ENCODE measurements at regions not wholly inside any gene's neighbourhood (a gene's known extent, or its start where the extent isn't known, plus 50 kb on each side); places are given as distances from the start of the nearest gene placed in this dataset.

DNA sequence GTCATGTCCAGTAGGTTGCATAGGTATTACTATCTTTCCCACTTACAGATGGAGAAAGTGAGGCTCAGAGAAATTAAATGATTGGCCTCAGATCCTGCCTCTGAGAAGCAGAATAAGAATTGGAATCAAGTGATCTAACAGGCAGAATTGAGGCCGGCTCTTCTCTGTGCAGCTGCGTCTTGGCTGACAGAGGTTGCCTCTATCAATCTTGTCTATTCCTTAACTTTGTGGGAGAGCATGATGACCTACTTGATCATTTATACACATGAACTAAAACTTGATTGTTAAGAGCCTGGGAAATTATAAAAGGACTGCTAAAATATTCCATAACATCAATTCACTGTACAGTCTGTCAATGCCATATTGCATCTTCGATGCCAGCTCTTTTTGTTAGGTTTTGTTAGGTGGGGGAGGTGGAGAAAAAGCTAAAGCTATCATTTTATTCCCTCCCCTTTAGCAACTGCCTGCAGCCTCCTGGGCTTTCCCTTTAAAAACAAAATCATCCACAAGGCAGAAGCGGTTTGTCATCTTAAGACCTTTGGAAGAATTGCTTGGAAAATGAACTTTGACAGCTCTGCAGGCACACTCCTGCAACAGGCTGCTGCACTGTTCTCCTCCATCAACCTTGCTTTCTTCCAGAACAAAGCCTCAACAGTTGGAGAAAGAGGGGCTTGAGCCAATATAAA, 247.4 kb downstream of the SMARCA2 start:
- peaks cover 14% of the 10 kb centered on the region for H3K4me1 Mint-ChIP-seq (ENCODE audit: low read depth, unreplicated experiment)

DNA sequence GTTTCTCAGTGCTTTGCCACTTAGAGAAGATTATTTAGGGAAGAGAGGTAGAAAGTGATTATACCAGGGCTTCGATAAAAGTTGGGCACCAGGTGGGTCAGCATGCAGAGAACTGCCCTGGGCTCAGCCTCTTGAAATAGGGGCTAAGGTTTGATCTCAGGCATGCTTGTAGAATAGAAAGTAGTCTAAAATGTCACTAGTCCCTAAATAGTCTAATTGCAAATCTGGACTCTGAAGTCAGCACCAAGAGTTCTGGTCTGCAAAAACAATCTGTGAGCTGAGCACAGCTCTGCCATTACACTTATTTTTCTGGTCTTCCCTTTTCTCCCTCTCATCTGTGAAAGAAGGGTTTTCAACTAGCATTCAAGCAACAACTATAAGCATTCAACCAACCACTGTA, 248.0 kb downstream of the SMARCA2 start:
- no peak overlapping the region for H3K27ac Mint-ChIP-seq (ENCODE audit: unreplicated experiment)
- no peak for DNase-seq
- peaks cover 4% of the 10 kb centered on the region for H3K27me3 Mint-ChIP-seq (ENCODE audit: unreplicated experiment)
- H3K9me3 Mint-ChIP-seq (ENCODE audit: unreplicated experiment), result peaks cover 3% of the 10 kb centered on the region
- H3K4me3 Mint-ChIP-seq (ENCODE audit: unreplicated experiment), result no peak overlapping the region
- TF ChIP-seq, protein P1, sequence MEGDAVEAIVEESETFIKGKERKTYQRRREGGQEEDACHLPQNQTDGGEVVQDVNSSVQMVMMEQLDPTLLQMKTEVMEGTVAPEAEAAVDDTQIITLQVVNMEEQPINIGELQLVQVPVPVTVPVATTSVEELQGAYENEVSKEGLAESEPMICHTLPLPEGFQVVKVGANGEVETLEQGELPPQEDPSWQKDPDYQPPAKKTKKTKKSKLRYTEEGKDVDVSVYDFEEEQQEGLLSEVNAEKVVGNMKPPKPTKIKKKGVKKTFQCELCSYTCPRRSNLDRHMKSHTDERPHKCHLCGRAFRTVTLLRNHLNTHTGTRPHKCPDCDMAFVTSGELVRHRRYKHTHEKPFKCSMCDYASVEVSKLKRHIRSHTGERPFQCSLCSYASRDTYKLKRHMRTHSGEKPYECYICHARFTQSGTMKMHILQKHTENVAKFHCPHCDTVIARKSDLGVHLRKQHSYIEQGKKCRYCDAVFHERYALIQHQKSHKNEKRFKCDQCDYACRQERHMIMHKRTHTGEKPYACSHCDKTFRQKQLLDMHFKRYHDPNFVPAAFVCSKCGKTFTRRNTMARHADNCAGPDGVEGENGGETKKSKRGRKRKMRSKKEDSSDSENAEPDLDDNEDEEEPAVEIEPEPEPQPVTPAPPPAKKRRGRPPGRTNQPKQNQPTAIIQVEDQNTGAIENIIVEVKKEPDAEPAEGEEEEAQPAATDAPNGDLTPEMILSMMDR (IDR thresholded peaks at IDR 0.05; ENCODE audit: partially characterized antibody, unreplicated experiment), result no peak
- peaks cover 15% of the 10 kb centered on the region for H3K4me1 Mint-ChIP-seq (ENCODE audit: low read depth, unreplicated experiment)
- no peaks in the 10 kb centered on the region for H3K36me3 Mint-ChIP-seq (ENCODE audit: unreplicated experiment)

More for the DNA sequence above, 247.4 kb downstream of the SMARCA2 start:
- H3K27ac Mint-ChIP-seq (ENCODE audit: unreplicated experiment), result no peak overlapping the region
- H3K9me3 Mint-ChIP-seq (ENCODE audit: unreplicated experiment), result peaks cover 3% of the 10 kb centered on the region
- H3K4me3 Mint-ChIP-seq (ENCODE audit: unreplicated experiment), result no peak overlapping the region
- peaks cover 4% of the 10 kb centered on the region for H3K27me3 Mint-ChIP-seq (ENCODE audit: unreplicated experiment)
- TF ChIP-seq, protein P1 (IDR thresholded peaks at IDR 0.05; ENCODE audit: partially characterized antibody, unreplicated experiment), result no peak
- DNase-seq, result no peak
- no peaks in the 10 kb centered on the region for H3K36me3 Mint-ChIP-seq (ENCODE audit: unreplicated experiment)

DNA sequence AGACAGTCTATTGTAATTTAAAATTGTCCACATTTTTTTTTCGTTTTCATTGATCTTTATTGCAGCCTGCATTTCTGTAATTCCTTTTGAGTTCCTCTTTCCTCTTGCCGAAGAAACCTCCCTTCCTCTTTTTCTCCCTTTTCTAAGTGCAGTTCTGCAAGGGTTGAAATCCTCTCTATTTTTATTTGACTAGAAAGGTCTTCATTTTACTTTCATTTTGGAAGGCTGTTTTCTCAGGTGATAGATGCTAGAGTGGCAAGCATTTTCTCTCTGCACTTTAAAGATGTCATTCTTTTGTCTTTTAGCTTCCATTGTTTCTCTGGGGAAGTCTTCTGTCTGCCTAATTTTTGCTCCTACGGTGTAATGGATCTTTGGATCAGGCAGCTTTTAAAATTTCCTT, 248.5 kb downstream of the SMARCA2 start:
- no peak for DNase-seq
- TF ChIP-seq, protein P1 (IDR thresholded peaks at IDR 0.05; ENCODE audit: partially characterized antibody, unreplicated experiment), result no peak
- Mint-ChIP-seq H3K4me3 (ENCODE audit: unreplicated experiment) (no peak overlapping the region), H3K4me1 (ENCODE audit: low read depth, unreplicated experiment) (peaks cover 15% of the 10 kb centered on the region), H3K36me3 (ENCODE audit: unreplicated experiment) (no peaks in the 10 kb centered on the region), H3K9me3 (ENCODE audit: unreplicated experiment) (no peaks in the 10 kb centered on the region), H3K27ac (ENCODE audit: unreplicated experiment) (no peak overlapping the region), H3K27me3 (ENCODE audit: unreplicated experiment) (peaks cover 4% of the 10 kb centered on the region)

DNA sequence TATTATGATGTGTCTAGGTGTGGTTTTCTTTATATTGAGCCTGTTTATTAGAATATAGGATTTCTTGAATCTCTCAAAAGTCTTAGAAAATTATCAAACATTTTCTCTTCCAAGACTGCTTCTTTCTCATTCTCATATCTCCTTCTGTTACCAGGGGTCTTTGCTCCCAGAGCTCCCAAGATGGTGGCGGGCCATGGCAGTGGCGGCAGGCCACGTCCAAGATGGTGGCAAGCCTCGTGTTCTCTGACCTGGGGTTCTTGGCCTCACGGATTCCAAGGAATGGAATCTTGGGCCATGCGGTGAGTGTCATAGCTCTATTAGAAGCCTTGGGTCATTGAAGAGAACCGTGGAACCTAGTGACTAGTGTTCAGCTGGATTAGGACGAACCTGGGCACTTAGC, 248.9 kb downstream of the SMARCA2 start:
- peaks cover 4% of the 10 kb centered on the region for H3K27me3 Mint-ChIP-seq (ENCODE audit: unreplicated experiment)
- H3K4me3 Mint-ChIP-seq (ENCODE audit: unreplicated experiment), result no peak overlapping the region
- DNase-seq, result no peak
- H3K27ac Mint-ChIP-seq (ENCODE audit: unreplicated experiment), result no peak overlapping the region
- TF ChIP-seq, protein P1 (IDR thresholded peaks at IDR 0.05; ENCODE audit: partially characterized antibody, unreplicated experiment), result no peak
- H3K4me1 Mint-ChIP-seq (ENCODE audit: low read depth, unreplicated experiment), result peaks cover 15% of the 10 kb centered on the region
- no peaks in the 10 kb centered on the region for H3K36me3 Mint-ChIP-seq (ENCODE audit: unreplicated experiment)
- no peaks in the 10 kb centered on the region for H3K9me3 Mint-ChIP-seq (ENCODE audit: unreplicated experiment)

DNA sequence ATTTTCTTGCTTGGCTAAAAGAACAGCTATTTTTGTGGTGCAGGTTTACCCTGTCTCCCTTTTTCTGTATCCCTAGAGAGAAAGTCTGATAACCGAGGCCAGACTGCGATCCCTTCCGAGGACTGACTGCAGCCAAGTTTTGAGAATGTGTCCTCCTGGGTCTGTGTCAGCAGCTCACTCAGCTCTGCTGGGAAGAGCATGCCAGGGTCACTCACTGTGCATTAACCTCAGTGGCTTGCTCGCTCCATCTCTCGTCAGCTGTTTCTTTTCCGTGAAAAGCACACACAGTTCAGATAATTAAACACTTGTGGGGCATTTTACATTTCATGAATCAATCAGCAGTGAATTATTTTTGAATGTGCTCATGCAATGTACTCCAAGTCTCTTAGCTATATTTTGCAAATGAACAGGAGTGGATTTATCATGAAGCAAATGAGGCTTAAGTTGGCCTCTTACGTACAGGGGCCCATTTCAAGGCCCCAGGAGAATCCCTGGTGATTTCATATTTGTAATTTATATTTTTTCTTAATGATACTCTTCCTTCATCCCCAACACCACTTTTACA, 252.1 kb downstream of the SMARCA2 start:
- TF ChIP-seq, protein P1 (IDR thresholded peaks at IDR 0.05; ENCODE audit: partially characterized antibody, unreplicated experiment), result no peak
- no peaks in the 10 kb centered on the region for H3K36me3 Mint-ChIP-seq (ENCODE audit: unreplicated experiment)
- no peak overlapping the region for H3K4me3 Mint-ChIP-seq (ENCODE audit: unreplicated experiment)
- H3K27me3 Mint-ChIP-seq (ENCODE audit: unreplicated experiment), result peaks cover 2% of the 10 kb centered on the region
- H3K27ac Mint-ChIP-seq (ENCODE audit: unreplicated experiment), result no peak overlapping the region
- DNase-seq, result no peak
- H3K4me1 Mint-ChIP-seq (ENCODE audit: low read depth, unreplicated experiment), result peaks cover 3% of the 10 kb centered on the region
- H3K9me3 Mint-ChIP-seq (ENCODE audit: unreplicated experiment), result no peaks in the 10 kb centered on the region

Measured in glutamatergic neuron (in vitro differentiated cells).